Epithelial cell of prostate (primary cell): ENCODE measurements at regions not wholly inside any gene's neighbourhood (a gene's known extent, or its start where the extent isn't known, plus 50 kb on each side); places are given as distances from the start of the nearest gene placed in this dataset.

Experiments
- DNase-seq: peaks from one replicate; pipeline ENCODE4 v3.0.0-alpha.2; 2011; ENCODE audit warnings: low read depth, low spot score
- H3K27ac ChIP-seq: fragments of 450-650 bp; 2 replicates; pipeline ENCODE4 v1.5.1; 2017; ENCODE audit warnings: mild to moderate bottlenecking

DNA sequence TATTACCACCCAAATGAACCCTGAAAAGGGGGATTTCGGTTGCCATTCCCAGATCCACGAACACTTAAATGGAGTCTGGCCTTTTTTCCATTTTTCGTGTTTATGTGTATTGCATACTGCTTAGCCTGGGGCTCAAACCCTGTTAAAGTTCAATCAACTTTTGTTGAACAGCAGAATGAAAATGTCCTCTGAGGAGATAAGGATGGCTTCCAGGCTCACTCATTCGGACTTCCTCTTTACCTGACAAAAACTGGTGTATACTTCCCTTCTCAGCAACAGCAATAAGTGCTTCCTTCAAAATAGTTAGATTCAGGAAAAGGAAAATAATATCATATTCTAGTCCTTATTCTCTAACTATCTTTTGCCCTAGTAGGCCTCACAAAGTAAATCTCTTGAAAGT lies 61.1 kb upstream of the ARID5B start:
- no peak for DNase-seq
- no peak overlapping the region for H3K27ac ChIP-seq

DNA sequence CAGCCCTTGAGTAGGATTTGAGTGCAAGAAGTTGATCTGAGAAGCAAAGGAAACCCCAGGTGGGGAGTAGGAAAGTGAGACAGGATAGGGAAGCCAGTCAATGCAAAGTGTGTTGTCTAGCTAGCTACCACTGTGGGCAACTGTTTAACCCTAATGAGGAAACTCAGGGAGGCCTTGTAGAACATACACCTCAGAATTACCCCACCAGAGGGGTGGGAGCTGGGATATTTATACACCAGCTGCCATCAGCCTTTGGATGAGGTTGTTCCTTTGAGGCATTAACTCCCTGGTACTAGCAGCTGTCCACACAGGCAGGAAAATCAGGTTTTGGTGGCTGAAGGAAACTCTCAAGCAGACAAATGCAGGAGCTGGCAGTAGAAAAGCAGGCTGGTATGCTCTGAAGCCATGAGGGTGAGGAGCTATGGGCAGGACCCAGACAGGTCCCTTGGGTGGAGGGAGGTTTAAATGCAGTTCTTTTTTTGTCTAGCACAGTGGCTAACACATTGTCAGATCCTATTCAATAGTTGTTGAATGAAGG lies 60.1 kb upstream of the ARID5B start:
- no peak overlapping the region for H3K27ac ChIP-seq
- DNase-seq: peak; percentile 20

DNA sequence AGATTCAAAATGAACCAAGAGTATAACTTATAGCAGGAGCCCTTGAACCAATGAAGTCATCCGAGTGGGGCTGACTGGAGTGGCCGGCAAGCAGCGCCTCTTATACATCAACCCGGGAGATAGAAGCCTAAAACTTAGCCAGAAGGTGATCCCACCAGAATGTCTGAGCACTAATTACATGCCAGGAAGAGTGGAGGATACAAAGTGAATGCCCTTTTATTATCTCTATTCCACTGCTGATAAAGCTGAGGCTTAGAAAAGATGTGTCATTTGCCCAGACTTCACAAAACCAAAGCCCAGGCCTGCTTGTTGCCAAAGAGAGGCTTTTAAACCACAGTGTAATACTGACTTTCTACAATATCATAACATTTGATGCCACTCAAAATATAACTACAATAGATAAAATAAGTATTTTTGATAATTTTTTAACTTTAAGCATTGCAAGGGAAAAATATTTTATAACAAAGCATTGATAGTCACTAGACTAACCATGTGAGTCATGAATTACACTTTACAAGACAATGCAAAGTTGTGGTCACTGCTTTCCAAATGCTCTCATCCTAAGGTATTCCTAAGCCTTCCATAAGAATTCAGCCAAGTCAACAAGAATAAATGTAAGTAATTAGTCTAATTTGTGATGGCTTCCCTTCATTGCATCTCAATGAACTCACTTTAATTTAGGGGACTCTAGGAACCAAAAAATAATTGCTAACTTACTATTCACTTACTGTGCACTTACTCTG lies 58.6 kb upstream of the ARID5B start:
- no peak for DNase-seq
- no peak overlapping the region for H3K27ac ChIP-seq

DNA sequence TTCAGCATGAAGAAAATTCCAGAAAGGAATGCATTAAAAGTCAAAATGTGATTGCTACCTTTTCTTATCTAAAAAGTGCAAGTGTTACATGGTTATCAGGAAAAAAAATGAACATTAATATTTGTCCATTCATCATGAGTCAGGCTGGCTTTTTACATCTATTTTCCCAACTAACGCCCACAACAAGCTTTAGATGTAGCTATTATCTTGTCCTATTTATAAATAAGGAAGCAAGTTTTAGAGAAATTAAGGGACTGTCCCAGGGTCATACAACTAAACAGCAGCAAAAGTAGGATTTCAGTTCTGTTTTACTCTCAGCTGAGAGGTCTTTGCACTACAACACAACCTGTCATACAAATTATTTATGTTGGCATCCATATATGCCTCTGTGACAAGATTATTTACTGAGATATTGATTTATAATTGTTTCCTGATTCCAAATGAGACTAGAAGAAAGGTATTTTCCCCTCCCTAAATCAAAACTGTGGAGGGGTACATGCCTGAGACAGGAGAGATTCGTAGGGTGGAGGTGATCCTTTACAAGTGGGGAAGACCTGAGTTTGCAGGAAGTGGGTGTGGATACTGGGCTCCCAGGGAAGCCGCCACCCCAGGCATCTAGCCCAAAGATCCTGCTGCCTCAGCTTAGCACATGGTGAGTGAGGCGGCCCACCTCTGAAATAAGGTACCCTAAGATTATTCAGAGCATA lies 57.2 kb upstream of the ARID5B start:
- H3K27ac ChIP-seq: no peak overlapping the region
- no peak for DNase-seq

DNA sequence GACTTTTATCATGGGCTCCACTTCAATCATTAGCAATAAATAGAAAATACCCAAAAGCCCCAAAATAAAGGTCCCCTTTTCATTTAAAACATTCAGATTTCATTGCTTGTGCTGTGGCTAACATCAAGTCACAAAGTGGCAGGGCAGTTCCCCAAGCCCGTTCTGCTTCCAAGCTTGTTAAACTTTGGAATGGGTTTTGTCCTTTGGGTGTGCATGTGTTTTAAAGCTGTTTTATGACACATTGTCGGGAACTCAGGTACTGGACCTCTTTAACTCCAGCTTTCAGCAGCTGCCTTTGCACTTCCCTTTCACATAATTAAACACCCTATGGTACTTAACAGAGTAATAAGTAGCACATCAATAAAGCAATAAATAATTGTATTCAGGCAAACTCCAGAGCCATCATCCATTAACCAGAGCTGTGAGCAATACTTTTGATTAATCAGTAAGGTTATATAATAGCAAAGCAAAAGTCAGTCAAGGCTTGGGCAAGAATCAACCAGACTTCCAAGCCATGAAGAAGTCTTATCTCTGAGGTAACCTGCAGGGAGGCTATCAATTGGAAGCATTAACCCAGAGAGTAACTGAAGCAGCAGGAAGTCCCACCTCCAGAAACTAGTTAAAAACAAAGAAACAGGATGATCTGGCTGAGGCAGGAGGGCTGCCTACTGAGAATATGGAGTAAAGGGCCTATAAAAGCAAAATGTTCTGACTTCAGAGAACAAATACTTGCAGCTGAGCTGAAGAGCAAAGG lies 56.1 kb upstream of the ARID5B start:
- DNase-seq: no peak

DNA sequence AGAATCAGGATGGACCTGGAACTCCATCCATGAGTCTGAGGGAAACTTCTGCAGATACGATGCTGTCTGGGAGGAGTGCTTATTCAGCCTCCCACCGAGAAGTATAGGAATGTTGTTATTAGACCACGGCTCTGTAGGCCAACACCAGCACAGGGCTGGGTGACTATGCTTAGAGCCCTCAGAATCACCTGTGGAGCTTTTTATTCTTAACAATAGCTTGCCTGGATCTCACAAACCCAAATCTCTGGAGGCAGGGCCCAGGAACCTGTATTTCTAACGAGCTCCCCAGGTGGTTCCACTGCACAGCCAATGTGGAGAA lies 55.6 kb upstream of the ARID5B start:
- DNase-seq: no peak
- H3K27ac ChIP-seq: no peak overlapping the region

More for the DNA sequence above, 56.1 kb upstream of the ARID5B start:
- H3K27ac ChIP-seq: no peak overlapping the region

DNA sequence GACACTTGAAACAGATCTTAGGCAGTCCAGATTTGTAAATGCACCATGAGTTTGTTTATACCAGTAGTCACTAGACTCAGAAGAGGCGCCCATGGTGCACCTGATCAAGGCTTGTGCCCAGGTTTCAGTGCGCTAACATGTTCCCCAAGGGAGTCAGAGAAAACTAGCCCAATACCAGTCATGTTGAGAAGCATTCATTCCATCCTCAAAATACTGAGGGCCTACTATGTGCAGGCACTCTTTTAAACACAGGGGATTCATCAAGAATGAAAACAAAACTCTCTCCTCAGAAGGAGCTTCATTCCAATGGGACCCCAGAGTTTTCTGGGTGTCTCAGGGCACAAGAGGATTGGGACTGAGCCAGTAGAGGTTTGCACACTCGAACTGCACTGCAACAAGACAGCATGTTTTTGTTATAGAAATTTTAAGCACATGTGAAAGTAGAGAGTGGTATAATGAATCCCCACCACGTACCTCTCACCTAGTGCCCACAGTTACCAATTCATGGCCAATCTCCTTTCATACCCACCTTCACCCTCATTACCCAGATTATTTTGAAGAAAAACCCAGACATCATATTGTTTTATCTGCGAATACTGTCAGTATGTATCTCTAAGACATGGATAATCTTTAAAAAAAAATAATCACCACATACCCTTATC lies 55.0 kb upstream of the ARID5B start:
- H3K27ac ChIP-seq: no peak overlapping the region
- DNase-seq: no peak

DNA sequence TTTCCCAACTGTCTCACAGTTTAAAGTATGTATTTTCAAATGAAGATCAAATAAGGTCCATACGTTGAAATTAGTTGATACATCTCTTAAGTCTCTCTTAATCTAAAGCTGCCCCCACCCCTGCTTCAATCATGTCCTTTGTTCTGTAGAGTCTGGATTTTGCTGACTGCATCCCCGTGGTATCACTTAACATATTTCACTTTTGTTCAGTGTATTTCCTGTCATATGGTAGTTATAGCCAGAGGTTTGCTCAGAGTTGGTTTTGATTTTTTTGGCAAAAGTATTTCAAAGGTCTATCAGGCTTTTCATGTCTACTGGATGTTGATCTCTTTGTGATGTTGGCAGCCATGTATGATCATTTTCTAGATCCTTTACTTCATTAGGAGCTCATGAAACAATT lies 54.4 kb upstream of the ARID5B start:
- H3K27ac ChIP-seq: no peak overlapping the region
- DNase-seq: no peak

DNA sequence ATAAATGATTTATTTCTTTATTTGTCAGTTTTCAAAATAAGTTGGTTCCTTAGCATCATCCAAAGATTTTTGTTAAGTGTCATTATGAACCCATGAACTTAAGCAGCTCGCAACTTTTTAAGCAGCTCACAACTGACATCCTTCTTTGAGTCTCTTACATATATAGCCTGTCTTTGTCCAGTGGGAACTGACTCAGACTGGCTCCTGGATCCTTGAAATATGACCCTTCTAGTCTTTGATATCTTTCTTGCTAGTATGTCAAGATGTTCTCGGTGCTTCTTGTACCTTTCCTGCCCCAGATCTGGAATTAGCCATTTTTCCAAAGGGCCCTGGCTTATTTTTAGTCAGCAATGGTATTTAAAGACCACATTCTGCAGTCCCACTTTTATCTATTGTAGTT lies 53.9 kb upstream of the ARID5B start:
- no peak overlapping the region for H3K27ac ChIP-seq
- DNase-seq: no peak

DNA sequence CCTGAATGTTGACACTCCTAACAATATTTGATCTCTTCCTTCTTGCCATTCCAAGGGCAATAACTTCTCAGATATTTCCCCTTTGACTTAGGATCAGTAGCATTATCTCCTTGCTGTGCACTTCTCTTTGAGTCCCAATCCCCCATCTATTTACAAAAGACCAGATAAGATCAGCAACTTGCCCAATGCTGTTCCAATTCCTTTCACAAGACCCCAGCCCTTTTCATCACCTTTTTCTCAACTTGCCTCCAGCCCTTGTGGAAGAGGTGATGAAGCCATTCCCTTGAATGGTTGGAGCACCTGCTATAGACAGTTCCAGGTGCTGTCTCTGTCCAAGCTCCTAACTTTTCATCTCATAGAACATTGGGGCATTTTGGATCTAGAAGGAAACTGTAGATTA lies 51.1 kb upstream of the ARID5B start:
- no peak for DNase-seq

More for the DNA sequence above, 51.1 kb upstream of the ARID5B start:
- no peak overlapping the region for H3K27ac ChIP-seq
